Astrocyte (in vitro differentiated cells and primary cell): ENCODE measurements at regions not wholly inside any gene's neighbourhood (a gene's known extent, or its start where the extent isn't known, plus 50 kb on each side); places are given as distances from the start of the nearest gene placed in this dataset.

Source experiments
- DNase-seq: peaks from one replicate; pipeline ENCODE4 v3.0.0-alpha.2; 2010; ENCODE audit warnings: low read depth
- FAIRE-seq: peaks from 2 replicates; lab custom pipeline; 2011; peaks lifted over from hg19 to GRCh38; lab: Jason Lieb, UNC
- H2AFZ ChIP-seq: 2 replicates; pipeline ENCODE4 v1.6.0; 2012; ENCODE audit warnings: low read depth, low read length, inconsistent platforms
- H3K27ac ChIP-seq: 2 replicates; pipeline ENCODE4 v1.5.1; 2011; ENCODE audit warnings: low read depth, low read length, inconsistent platforms
- H3K27me3 ChIP-seq: 2 replicates; pipeline ENCODE4 v1.6.0; 2011; ENCODE audit warnings: low read length, inconsistent platforms; ENCODE audit not compliant: insufficient read depth
- H3K36me3 ChIP-seq: 2 replicates; pipeline ENCODE4 v1.5.1; 2011; ENCODE audit warnings: low read length, inconsistent platforms; ENCODE audit not compliant: insufficient read depth
- H3K4me1 ChIP-seq: 2 replicates; pipeline ENCODE4 v1.5.1; 2011; ENCODE audit warnings: low read length, inconsistent platforms; ENCODE audit not compliant: insufficient read depth
- H3K4me2 ChIP-seq: 2 replicates; pipeline ENCODE4 v1.6.0; 2012; ENCODE audit warnings: low read length, inconsistent platforms
- H3K4me3 ChIP-seq: 2 replicates; pipeline ENCODE4 v1.5.1; 2011; ENCODE audit warnings: low read depth, mild to moderate bottlenecking, low read length, inconsistent platforms; ENCODE audit not compliant: insufficient read depth
- H3K79me2 ChIP-seq: 2 replicates; pipeline ENCODE4 v1.6.0; 2012; ENCODE audit warnings: mild to moderate bottlenecking, low read length, inconsistent platforms; ENCODE audit not compliant: insufficient read depth
- H3K9ac ChIP-seq: 2 replicates; pipeline ENCODE4 v1.6.0; 2012; ENCODE audit warnings: mild to moderate bottlenecking, low read length, inconsistent platforms
- H3K9me3 ChIP-seq: 2 replicates; pipeline ENCODE4 v1.5.1; 2012; ENCODE audit warnings: low read depth, mild to moderate bottlenecking, low read length, inconsistent platforms; ENCODE audit not compliant: insufficient read depth
- H4K20me1 ChIP-seq: 2 replicates; pipeline ENCODE4 v1.6.0; 2012; ENCODE audit warnings: low read length, inconsistent platforms; ENCODE audit not compliant: insufficient read depth
- H3K27ac Mint-ChIP-seq: one replicate; pipeline ENCODE4 v1.8.0; 2021; ENCODE audit warnings: mild to moderate bottlenecking, mixed read lengths; ENCODE audit not compliant: unreplicated experiment
- H3K27me3 Mint-ChIP-seq: one replicate; pipeline ENCODE4 v1.8.0; 2021; ENCODE audit warnings: low read depth, mixed read lengths; ENCODE audit not compliant: unreplicated experiment
- H3K36me3 Mint-ChIP-seq: one replicate; pipeline ENCODE4 v1.8.0; 2021; ENCODE audit warnings: low read depth, mixed read lengths; ENCODE audit not compliant: unreplicated experiment
- H3K4me1 Mint-ChIP-seq: one replicate; pipeline ENCODE4 v1.8.0; 2021; ENCODE audit warnings: low read depth, mixed read lengths; ENCODE audit not compliant: unreplicated experiment
- H3K4me3 Mint-ChIP-seq: one replicate; pipeline ENCODE4 v1.8.0; 2021; ENCODE audit warnings: mild to moderate bottlenecking, moderate library complexity, mixed read lengths; ENCODE audit not compliant: unreplicated experiment
- H3K9me3 Mint-ChIP-seq: one replicate; pipeline ENCODE4 v1.8.0; 2021; ENCODE audit warnings: mild to moderate bottlenecking, mixed read lengths; ENCODE audit not compliant: unreplicated experiment
- CTCF ChIP-seq: IDR thresholded peaks from 2 replicates; pipeline ENCODE4 v1.5.1; 2011; ENCODE audit warnings: low read depth, mild to moderate bottlenecking, inconsistent platforms, low read length, moderate library complexity; ENCODE audit not compliant: insufficient read depth
- EZH2 ChIP-seq: IDR thresholded peaks from 2 replicates; pipeline ENCODE4 v1.6.1; 2012; ENCODE audit warnings: mild to moderate bottlenecking, low read length, inconsistent platforms; ENCODE audit not compliant: insufficient read depth

- H3K9me3 ChIP-seq, result no peaks in the 10 kb centered on the region
- H3K79me2 ChIP-seq, result no peaks in the 10 kb centered on the region
- no peak overlapping the region for H3K4me3 Mint-ChIP-seq
- peak overlapping the region; percentile 75 for H3K27ac ChIP-seq
- no peaks in the 10 kb centered on the region for H3K36me3 ChIP-seq
- no peaks in the 10 kb centered on the region for H3K27me3 ChIP-seq
- no peaks in the 10 kb centered on the region for H3K9me3 Mint-ChIP-seq
- H3K4me2 ChIP-seq, result peak overlapping the region; percentile 39
- no peaks in the 10 kb centered on the region for H4K20me1 ChIP-seq
- H3K27me3 Mint-ChIP-seq, result no peaks in the 10 kb centered on the region
- peak overlapping the region; percentile 19 for H3K9ac ChIP-seq
- peaks cover 9% of the 10 kb centered on the region for H3K4me1 ChIP-seq
- no peak for TF ChIP-seq CTCF
- TF ChIP-seq EZH2, result no peak
- DNase-seq (no peak), FAIRE-seq (no peak)
- no peaks in the 10 kb centered on the region for H3K36me3 Mint-ChIP-seq
- H3K4me1 Mint-ChIP-seq, result peaks cover 48% of the 10 kb centered on the region
- H3K4me3 ChIP-seq, result no peak overlapping the region
- H2AFZ ChIP-seq, result no peak overlapping the region
- H3K27ac Mint-ChIP-seq, result peak overlapping the region; percentile 82
These were observed 74.5 kb downstream of the FAM76B start for GRCh38 chr11:95714843-95715776.

- H3K27ac Mint-ChIP-seq, result no peak overlapping the region
- Histone ChIP-seq H3K4me3 (no peak overlapping the region), H3K27me3 (no peaks in the 10 kb centered on the region), H3K79me2 (no peaks in the 10 kb centered on the region), H3K9ac (no peak overlapping the region), H3K4me1 (peaks cover 9% of the 10 kb centered on the region), H3K9me3 (no peaks in the 10 kb centered on the region), H3K4me2 (no peak overlapping the region), H4K20me1 (no peaks in the 10 kb centered on the region), H3K27ac (no peak overlapping the region), H2AFZ (no peak overlapping the region), H3K36me3 (no peaks in the 10 kb centered on the region)
- H3K27me3 Mint-ChIP-seq, result no peaks in the 10 kb centered on the region
- no peaks in the 10 kb centered on the region for H3K36me3 Mint-ChIP-seq
- no peak for FAIRE-seq
- TF ChIP-seq CTCF (no peak), EZH2 (no peak)
- no peaks in the 10 kb centered on the region for H3K9me3 Mint-ChIP-seq
- peaks cover 45% of the 10 kb centered on the region for H3K4me1 Mint-ChIP-seq
- DNase-seq, result no peak
- no peak overlapping the region for H3K4me3 Mint-ChIP-seq
These were observed 76.2 kb downstream of the FAM76B start for GRCh38 chr11:95713428-95713827.

- H3K27me3 Mint-ChIP-seq, result no peaks in the 10 kb centered on the region
- peaks cover 37% of the 10 kb centered on the region for H3K4me1 Mint-ChIP-seq
- Histone ChIP-seq H3K4me2 (no peak overlapping the region), H3K27me3 (no peaks in the 10 kb centered on the region), H3K4me3 (no peak overlapping the region), H3K36me3 (no peaks in the 10 kb centered on the region), H2AFZ (no peak overlapping the region), H3K4me1 (peaks cover 9% of the 10 kb centered on the region), H3K9ac (peak overlapping the region; percentile 14), H4K20me1 (no peaks in the 10 kb centered on the region), H3K9me3 (no peaks in the 10 kb centered on the region), H3K27ac (no peak overlapping the region), H3K79me2 (no peaks in the 10 kb centered on the region)
- H3K4me3 Mint-ChIP-seq, result no peak overlapping the region
- TF ChIP-seq EZH2, result no peak
- TF ChIP-seq CTCF, result no peak
- H3K27ac Mint-ChIP-seq, result peak overlapping the region; percentile 54
- no peaks in the 10 kb centered on the region for H3K9me3 Mint-ChIP-seq
- FAIRE-seq, result no peak
- no peak for DNase-seq
- no peaks in the 10 kb centered on the region for H3K36me3 Mint-ChIP-seq
These were observed 77.7 kb downstream of the FAM76B start for GRCh38 chr11:95711945-95712221.
